Fibroblast of lung (primary cell): ENCODE measurements at regions not wholly inside any gene's neighbourhood (a gene's known extent, or its start where the extent isn't known, plus 50 kb on each side); places are given as distances from the start of the nearest gene placed in this dataset.

Experiments used
- CTCF ChIP-seq, 2 donors: IDR thresholded peaks in 1 of 2; conservative IDR thresholded peaks in 1 of 2; 1 replicate in 1 of 2; 2 replicates in 1 of 2; pipeline ENCODE4 v1.5.1; 2011 to 2012; ENCODE audit warnings: low read length in 2 of 2, control low read depth in 1 of 2, inconsistent platforms in 1 of 2, low read depth in 1 of 2, mild to moderate bottlenecking in 1 of 2
- EZH2 ChIP-seq: IDR thresholded peaks from 2 replicates; pipeline ENCODE4 v1.5.1; 2012; ENCODE audit warnings: low read length, control low read depth, mild to moderate bottlenecking; ENCODE audit errors: missing control alignments

- no peak for TF ChIP-seq CTCF (conservative IDR thresholded peaks at IDR 0.05 in 1 of 2, IDR thresholded peaks at IDR 0.05 in 1 of 2; ENCODE audit: low read depth in 1 of 2, low read length in 2 of 2)
- TF ChIP-seq EZH2: no peak
These were observed 161.5 kb upstream of the FAM13C start for GRCh38 chr10:59523851-59524250.
